GM18867 (cell line): ENCODE measurements at regions not wholly inside any gene's neighbourhood (a gene's known extent, or its start where the extent isn't known, plus 50 kb on each side); places are given as distances from the start of the nearest gene placed in this dataset.

ENCODE experiments used
- ATAC-seq: cut with Tn5 transposase; IDR thresholded peaks from one replicate; pipeline ENCODE4 v1.9.1; 2021; ENCODE audit warnings: mild to moderate bottlenecking, moderate library complexity; ENCODE audit not compliant: unreplicated experiment

GRCh38 chr15:97817276-97817890 lies 143.1 kb upstream of the ARRDC4 start:
- no peak for ATAC-seq

- no peak for ATAC-seq
Observed at GRCh38 chr15:97836003-97836402, 124.5 kb upstream of the ARRDC4 start.

- ATAC-seq = no peak
Observed at GRCh38 chr15:97837896-97838295, 122.6 kb upstream of the ARRDC4 start.

GRCh38 chr15:97838606-97839210 lies 121.8 kb upstream of the ARRDC4 start:
- ATAC-seq = no peak

GRCh38 chr15:97840501-97840900 lies 120.0 kb upstream of the ARRDC4 start:
- ATAC-seq = no peak

GRCh38 chr15:97841558-97841957 lies 118.9 kb upstream of the ARRDC4 start:
- no peak for ATAC-seq

GRCh38 chr15:97849183-97849582 lies 111.3 kb upstream of the ARRDC4 start:
- no peak for ATAC-seq

GRCh38 chr15:97858296-97858695 lies 102.2 kb upstream of the ARRDC4 start:
- no peak for ATAC-seq

- no peak for ATAC-seq
Observed at GRCh38 chr15:97861529-97862260, 98.8 kb upstream of the ARRDC4 start.

- no peak for ATAC-seq
Observed at GRCh38 chr15:97866959-97867358, 93.5 kb upstream of the ARRDC4 start.

GRCh38 chr15:97867870-97868269 lies 92.6 kb upstream of the ARRDC4 start:
- no peak for ATAC-seq

GRCh38 chr15:97868981-97869380 lies 91.5 kb upstream of the ARRDC4 start:
- no peak for ATAC-seq

- no peak for ATAC-seq
Observed at GRCh38 chr15:97870771-97871170, 89.7 kb upstream of the ARRDC4 start.

GRCh38 chr15:97874139-97874538 lies 86.4 kb upstream of the ARRDC4 start:
- no peak for ATAC-seq

GRCh38 chr15:97875025-97875512 lies 85.4 kb upstream of the ARRDC4 start:
- no peak for ATAC-seq

- no peak for ATAC-seq
Observed at GRCh38 chr15:97875513-97876280, 84.8 kb upstream of the ARRDC4 start.

- no peak for ATAC-seq
Observed at GRCh38 chr15:97876281-97876675, 84.2 kb upstream of the ARRDC4 start.

GRCh38 chr15:97881346-97881965 lies 79.0 kb upstream of the ARRDC4 start:
- ATAC-seq = no peak

- ATAC-seq = no peak
Observed at GRCh38 chr15:97884513-97885131, 75.9 kb upstream of the ARRDC4 start.

- no peak for ATAC-seq
Observed at GRCh38 chr15:97890307-97890706, 70.2 kb upstream of the ARRDC4 start.
